ENCODE measurements at regions not wholly inside any gene's neighbourhood (a gene's known extent, or its start where the extent isn't known, plus 50 kb on each side); places are given as distances from the start of the nearest gene placed in this dataset.

- peak; percentile 65 to 77 for DNase-seq
- Histone ChIP-seq H3K36me3 (no peaks in the 10 kb centered on the region), H3K9me3 (no peaks in the 10 kb centered on the region), H3K27ac (peak overlapping the region; percentile 80 to 90), H3K4me3 (peak overlapping the region; percentile 4 to 15), H3K4me1 (peaks cover 0 to 8% of the 10 kb centered on the region in 2 donors), H3K27me3 (no peaks in the 10 kb centered on the region)
- intact Hi-C loops (cut with DNase I; ENCODE audit: low total_unique reads) = no loop called here
- TF ChIP-seq, protein P1, sequence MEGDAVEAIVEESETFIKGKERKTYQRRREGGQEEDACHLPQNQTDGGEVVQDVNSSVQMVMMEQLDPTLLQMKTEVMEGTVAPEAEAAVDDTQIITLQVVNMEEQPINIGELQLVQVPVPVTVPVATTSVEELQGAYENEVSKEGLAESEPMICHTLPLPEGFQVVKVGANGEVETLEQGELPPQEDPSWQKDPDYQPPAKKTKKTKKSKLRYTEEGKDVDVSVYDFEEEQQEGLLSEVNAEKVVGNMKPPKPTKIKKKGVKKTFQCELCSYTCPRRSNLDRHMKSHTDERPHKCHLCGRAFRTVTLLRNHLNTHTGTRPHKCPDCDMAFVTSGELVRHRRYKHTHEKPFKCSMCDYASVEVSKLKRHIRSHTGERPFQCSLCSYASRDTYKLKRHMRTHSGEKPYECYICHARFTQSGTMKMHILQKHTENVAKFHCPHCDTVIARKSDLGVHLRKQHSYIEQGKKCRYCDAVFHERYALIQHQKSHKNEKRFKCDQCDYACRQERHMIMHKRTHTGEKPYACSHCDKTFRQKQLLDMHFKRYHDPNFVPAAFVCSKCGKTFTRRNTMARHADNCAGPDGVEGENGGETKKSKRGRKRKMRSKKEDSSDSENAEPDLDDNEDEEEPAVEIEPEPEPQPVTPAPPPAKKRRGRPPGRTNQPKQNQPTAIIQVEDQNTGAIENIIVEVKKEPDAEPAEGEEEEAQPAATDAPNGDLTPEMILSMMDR (IDR thresholded peaks at IDR 0.05) = peak; percentile 14 to 59 (median 44)
- TF ChIP-seq POLR2A (IDR thresholded peaks at IDR 0.05) = peak in 1 of 2 donors; percentile 10
Observed at GRCh38 chr2:237171396-237171795, 85.7 kb downstream of the COPS8 start.

- H3K9me3 ChIP-seq = no peaks in the 10 kb centered on the region
- peak overlapping the region; percentile 80 to 90 for H3K27ac ChIP-seq
- no peaks in the 10 kb centered on the region for H3K36me3 ChIP-seq
- TF ChIP-seq POLR2A (IDR thresholded peaks at IDR 0.05) = no peak
- peak overlapping the region; percentile 4 to 15 for H3K4me3 ChIP-seq
- intact Hi-C loops (cut with DNase I; ENCODE audit: low total_unique reads) = no loop called here
- H3K4me1 ChIP-seq = peaks cover 0 to 8% of the 10 kb centered on the region in 2 donors
- no peak for DNase-seq
- no peaks in the 10 kb centered on the region for H3K27me3 ChIP-seq
Observed at GRCh38 chr2:237171881-237172280, 86.2 kb downstream of the COPS8 start.

GRCh38 chr2:237177052-237177451 lies 91.4 kb downstream of the COPS8 start:
- TF ChIP-seq, protein P1 (IDR thresholded peaks at IDR 0.05) = no peak
- TF ChIP-seq POLR2A (IDR thresholded peaks at IDR 0.05) = no peak
- H3K36me3 ChIP-seq = no peaks in the 10 kb centered on the region
- H3K9me3 ChIP-seq = no peaks in the 10 kb centered on the region
- no peak overlapping the region for H3K27ac ChIP-seq
- peaks cover 0 to 5% of the 10 kb centered on the region in 2 donors for H3K4me1 ChIP-seq
- no peak for DNase-seq
- H3K27me3 ChIP-seq = no peaks in the 10 kb centered on the region
- intact Hi-C loops (cut with DNase I; ENCODE audit: low total_unique reads) = no loop called here
- no peak overlapping the region for H3K4me3 ChIP-seq

- DNase-seq = peak in 1 of 2 donors; percentile 11
- intact Hi-C loops (cut with DNase I; ENCODE audit: low total_unique reads) = no loop called here
- Histone ChIP-seq H3K4me1 (peaks cover 0 to 11% of the 10 kb centered on the region in 2 donors), H3K36me3 (no peaks in the 10 kb centered on the region), H3K9me3 (no peaks in the 10 kb centered on the region), H3K27me3 (no peaks in the 10 kb centered on the region), H3K27ac (no peak overlapping the region), H3K4me3 (no peak overlapping the region)
- TF ChIP-seq, protein P1 (IDR thresholded peaks at IDR 0.05) = no peak
- no peak for TF ChIP-seq POLR2A (IDR thresholded peaks at IDR 0.05)
Observed at GRCh38 chr2:237177986-237178385, 92.3 kb downstream of the COPS8 start.

- Histone ChIP-seq H3K4me3 (no peak overlapping the region), H3K9me3 (no peaks in the 10 kb centered on the region), H3K4me1 (peaks cover 0 to 11% of the 10 kb centered on the region in 2 donors), H3K27ac (no peak overlapping the region), H3K27me3 (no peaks in the 10 kb centered on the region), H3K36me3 (no peaks in the 10 kb centered on the region)
- no peak for DNase-seq
- intact Hi-C loops (cut with DNase I; ENCODE audit: low total_unique reads) = no loop called here
- TF ChIP-seq, protein P1 (IDR thresholded peaks at IDR 0.05) = no peak
- TF ChIP-seq POLR2A (IDR thresholded peaks at IDR 0.05) = no peak
Observed at GRCh38 chr2:237178396-237178795, 92.7 kb downstream of the COPS8 start.

GRCh38 chr2:237179161-237179560 lies 93.5 kb downstream of the COPS8 start:
- no peak for DNase-seq
- TF ChIP-seq, protein P1 (IDR thresholded peaks at IDR 0.05) = no peak
- TF ChIP-seq POLR2A (IDR thresholded peaks at IDR 0.05) = no peak
- H3K4me1 ChIP-seq = peaks cover 0 to 11% of the 10 kb centered on the region in 2 donors
- no peak overlapping the region for H3K4me3 ChIP-seq
- intact Hi-C loops (cut with DNase I; ENCODE audit: low total_unique reads) = no loop called here
- H3K27ac ChIP-seq = no peak overlapping the region
- H3K27me3 ChIP-seq = no peaks in the 10 kb centered on the region
- no peaks in the 10 kb centered on the region for H3K9me3 ChIP-seq
- H3K36me3 ChIP-seq = no peaks in the 10 kb centered on the region

Measured in uterus (tissue), 3 donors.